Prostate gland (tissue), 2 donors: ENCODE measurements at regions not wholly inside any gene's neighbourhood (a gene's known extent, or its start where the extent isn't known, plus 50 kb on each side); places are given as distances from the start of the nearest gene placed in this dataset.

ENCODE experiments used
- DNase-seq: peaks from one replicate; pipeline ENCODE4 v3.0.0-alpha.2; 2019; ENCODE audit warnings: low spot score
- H3K27ac ChIP-seq, 2 donors: fragments of 200-600 bp; sonication (generic); 2 replicates each; pipeline ENCODE4 v1.5.1; 2017 to 2019
- H3K27me3 ChIP-seq: fragments of 200-600 bp; sonication (generic); replicated peaks from 2 replicates; pipeline ENCODE4 v1.5.1; 2019; ENCODE audit not compliant: insufficient read depth
- H3K36me3 ChIP-seq, 2 donors: fragments of 200-600 bp; sonication (generic); 1 replicate in 1 of 2; 2 replicates in 1 of 2; pipeline versions ENCODE4 v1.5.1 to v1.8.1; 2017 to 2019
- H3K4me1 ChIP-seq: fragments of 200-600 bp; sonication (generic); replicated peaks from 2 replicates; pipeline ENCODE4 v1.5.1; 2019
- H3K4me3 ChIP-seq, 2 donors: fragments of 200-600 bp; sonication (generic); 2 replicates each; pipeline ENCODE4 v1.5.1; 2017 to 2019
- H3K9me3 ChIP-seq: fragments of 200-600 bp; sonication (generic); 2 replicates; pipeline ENCODE4 v1.5.1; 2017
- POLR2A ChIP-seq: fragments of 450-650 bp; IDR thresholded peaks from one replicate; pipeline ENCODE4 v1.6.1; 2016; ENCODE audit warnings: antibody characterized with exemption, mild to moderate bottlenecking
- POLR2AphosphoS5 ChIP-seq: sonication (generic); formaldehyde crosslinking; IDR thresholded peaks from one replicate; pipeline ENCODE4 v1.6.1; 2017; ENCODE audit warnings: antibody characterized with exemption
- WGBS: methylation state at CpG from one replicate; pipeline ENCODE4 v1.1.5; 2018; 5-methylcytosine and 5-hydroxymethylcytosine counted together
- intact Hi-C: fragments of 100-400 bp; cut with DNase I; formaldehyde crosslinking; loops from one replicate; pipeline ENCODE4 v1.14.2; 2022
- TF ChIP-seq, protein P1 (sequence below), 4 experiments: fragments of 200-600 bp in 2 of 4; fragments of 450-650 bp in 2 of 4; sonication (generic) in 2 of 4; IDR thresholded peaks; 1 replicate in 3 of 4; 2 replicates in 1 of 4; pipeline ENCODE4 v1.5.1; 2016 to 2019; ENCODE audit warnings: antibody characterized with exemption in 4 of 4, mild to moderate bottlenecking in 2 of 4, moderate library complexity in 2 of 4

DNA sequence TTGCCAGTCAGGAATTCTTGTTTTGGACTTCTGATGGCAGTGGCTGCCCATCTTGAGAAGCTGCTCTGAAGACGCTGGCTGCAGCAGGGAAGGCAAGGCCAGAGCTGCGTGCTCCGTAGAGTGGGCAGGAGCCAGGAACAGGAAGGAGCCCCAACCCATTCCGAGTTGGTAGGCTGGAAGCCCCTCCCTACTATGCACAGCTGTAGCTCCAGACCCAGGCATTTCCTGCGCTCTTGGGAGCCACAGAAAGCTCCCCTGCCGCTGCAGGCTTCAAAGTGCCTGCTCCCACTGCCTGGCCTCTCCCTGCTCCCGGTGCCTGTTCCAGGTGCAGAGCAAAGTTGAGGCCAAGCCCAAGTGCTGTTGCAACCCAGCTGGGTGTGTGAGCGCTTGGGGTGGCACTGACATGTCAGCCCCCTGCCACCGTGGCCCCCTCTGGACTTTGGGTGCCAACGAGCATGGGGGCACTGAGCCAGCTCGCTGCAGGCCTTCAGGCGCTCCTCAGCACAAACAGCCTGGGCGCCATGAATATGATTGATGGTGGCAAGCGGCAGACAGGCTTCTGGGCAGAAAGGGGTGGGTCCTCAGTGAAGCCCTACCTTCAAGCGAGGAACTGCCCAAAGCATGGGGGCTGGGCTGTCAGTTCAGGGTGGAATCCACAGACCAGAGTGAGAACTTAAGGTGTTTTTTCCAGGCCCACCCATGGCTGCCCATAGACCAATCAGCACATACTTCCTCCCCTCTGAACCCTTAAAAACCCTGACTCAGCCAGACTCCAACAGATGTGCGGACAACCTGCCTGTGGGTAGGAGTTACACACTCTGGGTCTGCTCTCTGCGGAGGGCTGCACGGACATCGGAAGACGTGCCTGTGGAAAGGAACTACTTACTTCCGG is 677.2 kb upstream of the INTU start:
- intact Hi-C loops: loop anchor here (10.0 kb wide), 1 partner anchor 1641 kb away; the partner anchor contains the start of gene FAT4
- H3K27me3 ChIP-seq: no peaks in the 10 kb centered on the region
- no peaks in the 10 kb centered on the region for H3K36me3 ChIP-seq
- TF ChIP-seq, protein P1, sequence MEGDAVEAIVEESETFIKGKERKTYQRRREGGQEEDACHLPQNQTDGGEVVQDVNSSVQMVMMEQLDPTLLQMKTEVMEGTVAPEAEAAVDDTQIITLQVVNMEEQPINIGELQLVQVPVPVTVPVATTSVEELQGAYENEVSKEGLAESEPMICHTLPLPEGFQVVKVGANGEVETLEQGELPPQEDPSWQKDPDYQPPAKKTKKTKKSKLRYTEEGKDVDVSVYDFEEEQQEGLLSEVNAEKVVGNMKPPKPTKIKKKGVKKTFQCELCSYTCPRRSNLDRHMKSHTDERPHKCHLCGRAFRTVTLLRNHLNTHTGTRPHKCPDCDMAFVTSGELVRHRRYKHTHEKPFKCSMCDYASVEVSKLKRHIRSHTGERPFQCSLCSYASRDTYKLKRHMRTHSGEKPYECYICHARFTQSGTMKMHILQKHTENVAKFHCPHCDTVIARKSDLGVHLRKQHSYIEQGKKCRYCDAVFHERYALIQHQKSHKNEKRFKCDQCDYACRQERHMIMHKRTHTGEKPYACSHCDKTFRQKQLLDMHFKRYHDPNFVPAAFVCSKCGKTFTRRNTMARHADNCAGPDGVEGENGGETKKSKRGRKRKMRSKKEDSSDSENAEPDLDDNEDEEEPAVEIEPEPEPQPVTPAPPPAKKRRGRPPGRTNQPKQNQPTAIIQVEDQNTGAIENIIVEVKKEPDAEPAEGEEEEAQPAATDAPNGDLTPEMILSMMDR (IDR thresholded peaks at IDR 0.05): no peak
- TF ChIP-seq POLR2A (no peak), POLR2AphosphoS5 (no peak)
- H3K27ac ChIP-seq: no peak overlapping the region
- H3K4me3 ChIP-seq: no peak overlapping the region
- no peaks in the 10 kb centered on the region for H3K9me3 ChIP-seq
- H3K4me1 ChIP-seq: no peaks in the 10 kb centered on the region
- DNase-seq: no peak
- 90% methylated on average over 21 of the region's 21 CpGs for WGBS

- 93% methylated on average over 26 of the region's 28 CpGs for WGBS
- no peak for DNase-seq
- intact Hi-C loops: loop anchor here (10.0 kb wide), 1 partner anchor 1642 kb away; the partner anchor contains the start of gene FAT4
Observed at GRCh38 chr4:126956184-126956897, 676.4 kb upstream of the INTU start.

DNA sequence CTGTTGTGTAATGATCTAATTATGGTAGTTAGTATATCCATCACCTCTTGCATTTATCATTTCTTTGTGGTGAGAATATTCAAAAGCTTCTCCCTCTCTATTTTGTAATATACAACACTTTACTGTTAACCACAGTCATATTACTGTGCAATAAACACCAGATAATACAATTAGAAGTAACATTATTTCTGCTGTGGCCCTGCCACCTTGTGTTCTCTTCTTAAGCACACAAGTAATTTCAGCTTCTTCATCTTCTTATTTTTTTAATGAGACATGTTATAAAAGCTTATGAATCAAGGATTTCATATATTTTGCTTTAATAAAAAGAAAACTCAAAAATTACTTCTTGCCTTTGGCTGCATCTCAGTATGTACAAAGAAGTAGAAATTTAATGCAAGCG is 675.2 kb upstream of the INTU start:
- H3K4me1 ChIP-seq: no peaks in the 10 kb centered on the region
- H3K36me3 ChIP-seq: no peaks in the 10 kb centered on the region
- H3K9me3 ChIP-seq: no peaks in the 10 kb centered on the region
- 74% methylated on average over 1 of the region's 1 CpG for WGBS
- no peak for DNase-seq
- no peaks in the 10 kb centered on the region for H3K27me3 ChIP-seq
- intact Hi-C loops: loop anchor here (10.0 kb wide), 1 partner anchor 1643 kb away; the partner anchor contains the start of gene FAT4
- no peak overlapping the region for H3K4me3 ChIP-seq
- no peak for TF ChIP-seq POLR2A
- TF ChIP-seq, protein P1 (IDR thresholded peaks at IDR 0.05): peak in 1 of 4 experiments; percentile 10
- H3K27ac ChIP-seq: no peak overlapping the region

More at GRCh38 chr4:126956184-126956897, 676.4 kb upstream of the INTU start:
- TF ChIP-seq POLR2A (no peak), POLR2AphosphoS5 (no peak)
- TF ChIP-seq, protein P1 (IDR thresholded peaks at IDR 0.05): no peak
- Histone ChIP-seq H3K4me1 (no peaks in the 10 kb centered on the region), H3K4me3 (no peak overlapping the region), H3K27me3 (no peaks in the 10 kb centered on the region), H3K36me3 (no peaks in the 10 kb centered on the region), H3K27ac (no peak overlapping the region), H3K9me3 (no peaks in the 10 kb centered on the region)

- no peak overlapping the region for H3K4me3 ChIP-seq
- H3K36me3 ChIP-seq: no peaks in the 10 kb centered on the region
- DNase-seq: no peak
- no peaks in the 10 kb centered on the region for H3K4me1 ChIP-seq
- 72% methylated on average over 1 of the region's 1 CpG for WGBS
- intact Hi-C loops: loop anchor here (10.0 kb wide), 1 partner anchor 1643 kb away; the partner anchor contains the start of gene FAT4
- H3K27me3 ChIP-seq: no peaks in the 10 kb centered on the region
- TF ChIP-seq, protein P1 (IDR thresholded peaks at IDR 0.05): no peak
- TF ChIP-seq POLR2A (no peak), POLR2AphosphoS5 (no peak)
- no peaks in the 10 kb centered on the region for H3K9me3 ChIP-seq
- H3K27ac ChIP-seq: no peak overlapping the region
Observed at GRCh38 chr4:126957987-126958386, 674.8 kb upstream of the INTU start.
